ENCODE measurements at regions not wholly inside any gene's neighbourhood (a gene's known extent, or its start where the extent isn't known, plus 50 kb on each side); places are given as distances from the start of the nearest gene placed in this dataset.
"Not testable (repeated sequence)": the region's sequence is repeated elsewhere in the genome, so short reads cannot be mapped to it uniquely, and the experiment has no call there.

- in situ Hi-C loops (cut with MboI; ENCODE audit: low sequenced_read_pairs), result no loop called here
Measured at GRCh38 chr4:82099928-82100579, 273.7 kb downstream of the HNRNPD start.

- in situ Hi-C loops (cut with MboI; ENCODE audit: low sequenced_read_pairs), result no loop called here
Measured at GRCh38 chr4:82097504-82097903, 276.3 kb downstream of the HNRNPD start.

- in situ Hi-C loops (cut with MboI; ENCODE audit: low sequenced_read_pairs), result no loop called here
Measured at GRCh38 chr4:82090717-82091116, 283.1 kb downstream of the HNRNPD start.

GRCh38 chr4:82084747-82085146 is 289.0 kb downstream of the HNRNPD start:
- in situ Hi-C loops (cut with MboI; ENCODE audit: low sequenced_read_pairs), result no loop called here

- in situ Hi-C loops (cut with MboI; ENCODE audit: low sequenced_read_pairs), result not testable (repeated sequence)
Measured at GRCh38 chr4:82077471-82077995, 296.3 kb downstream of the HNRNPD start.

GRCh38 chr4:82076809-82077208 is 297.0 kb downstream of the HNRNPD start:
- in situ Hi-C loops (cut with MboI; ENCODE audit: low sequenced_read_pairs), result no loop called here

- in situ Hi-C loops (cut with MboI; ENCODE audit: low sequenced_read_pairs), result no loop called here
Measured at GRCh38 chr4:82076359-82076758, 297.4 kb downstream of the HNRNPD start.

- in situ Hi-C loops (cut with MboI; ENCODE audit: low sequenced_read_pairs), result no loop called here
Measured at GRCh38 chr4:82071951-82072350, 301.8 kb downstream of the HNRNPD start.

GRCh38 chr4:82069883-82070638 is 303.7 kb downstream of the HNRNPD start:
- in situ Hi-C loops (cut with MboI; ENCODE audit: low sequenced_read_pairs), result no loop called here

- in situ Hi-C loops (cut with MboI; ENCODE audit: low sequenced_read_pairs), result no loop called here
Measured at GRCh38 chr4:82063017-82063416, 310.8 kb downstream of the HNRNPD start.

GRCh38 chr4:82057990-82058544 is 315.7 kb downstream of the HNRNPD start:
- in situ Hi-C loops (cut with MboI; ENCODE audit: low sequenced_read_pairs), result no loop called here

GRCh38 chr4:82055156-82055555 is 318.6 kb downstream of the HNRNPD start:
- in situ Hi-C loops (cut with MboI; ENCODE audit: low sequenced_read_pairs), result no loop called here

GRCh38 chr4:82053396-82053795 is 320.4 kb downstream of the HNRNPD start:
- in situ Hi-C loops (cut with MboI; ENCODE audit: low sequenced_read_pairs), result no loop called here

GRCh38 chr4:82050796-82051195 is 323.0 kb downstream of the HNRNPD start:
- in situ Hi-C loops (cut with MboI; ENCODE audit: low sequenced_read_pairs), result no loop called here

GRCh38 chr4:82049294-82049693 is 324.5 kb downstream of the HNRNPD start:
- in situ Hi-C loops (cut with MboI; ENCODE audit: low sequenced_read_pairs), result no loop called here

GRCh38 chr4:82047731-82048130 is 326.1 kb downstream of the HNRNPD start:
- in situ Hi-C loops (cut with MboI; ENCODE audit: low sequenced_read_pairs), result no loop called here

GRCh38 chr4:82046796-82047195 is 327.0 kb downstream of the HNRNPD start:
- in situ Hi-C loops (cut with MboI; ENCODE audit: low sequenced_read_pairs), result no loop called here

GRCh38 chr4:82045267-82045666 is 328.5 kb downstream of the HNRNPD start:
- in situ Hi-C loops (cut with MboI; ENCODE audit: low sequenced_read_pairs), result no loop called here

GRCh38 chr4:82044141-82044993 is 329.4 kb downstream of the HNRNPD start:
- in situ Hi-C loops (cut with MboI; ENCODE audit: low sequenced_read_pairs), result no loop called here

GRCh38 chr4:82043809-82044137 is 330.0 kb downstream of the HNRNPD start:
- in situ Hi-C loops (cut with MboI; ENCODE audit: low sequenced_read_pairs), result no loop called here

Data from HL-60/S4 treated with phorbol 12-myristate 13-acetate at 8.2 ng/mL for 4 days and 3 days (cell line).